ENCODE measurements at regions not wholly inside any gene's neighbourhood (a gene's known extent, or its start where the extent isn't known, plus 50 kb on each side); places are given as distances from the start of the nearest gene placed in this dataset.

DNA sequence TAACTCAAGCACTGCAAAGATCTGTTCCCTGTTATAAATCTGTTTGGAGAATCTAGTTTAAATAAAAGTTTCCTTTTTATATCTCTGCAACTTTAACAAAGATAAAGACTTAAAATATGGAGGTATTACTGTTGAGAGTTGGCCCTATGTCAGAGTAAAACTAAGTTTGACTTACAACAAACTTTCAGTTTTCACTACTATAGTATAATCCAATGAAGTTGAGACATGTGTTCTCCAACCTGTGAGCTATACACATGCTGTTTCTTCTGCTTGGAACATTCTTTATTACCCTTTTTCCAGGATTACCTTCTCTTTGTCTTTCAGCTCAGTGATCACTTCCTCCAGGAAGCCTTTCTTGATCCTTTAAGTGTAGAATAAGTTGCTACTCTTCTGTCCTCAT, 1109.3 kb downstream of the MAT2B start:
- Histone ChIP-seq H3K36me3 (ENCODE audit: control insufficient read depth in 1 of 2, insufficient read depth in 2 of 2, low read length in 1 of 2) (no peaks in the 10 kb centered on the region), H3K4me1 (ENCODE audit: control insufficient read depth in 1 of 2, insufficient read depth in 2 of 2, low read length in 2 of 2) (no peaks in the 10 kb centered on the region), H3K27me3 (ENCODE audit: control insufficient read depth in 1 of 2, insufficient read depth in 2 of 2, low read length in 1 of 2) (no peaks in the 10 kb centered on the region), H3K4me3 (ENCODE audit: low read length in 2 of 2) (no peak overlapping the region), H3K27ac (ENCODE audit: low read depth in 1 of 2, low read length in 2 of 2) (no peak overlapping the region), H3K9me3 (ENCODE audit: control insufficient read depth, low read length) (no peaks in the 10 kb centered on the region)
- intact Hi-C loops (cut with DNase I), result no loop called here
- ATAC-seq (ENCODE audit: low FRiP score), result no peak
- no peak for DNase-seq

DNA sequence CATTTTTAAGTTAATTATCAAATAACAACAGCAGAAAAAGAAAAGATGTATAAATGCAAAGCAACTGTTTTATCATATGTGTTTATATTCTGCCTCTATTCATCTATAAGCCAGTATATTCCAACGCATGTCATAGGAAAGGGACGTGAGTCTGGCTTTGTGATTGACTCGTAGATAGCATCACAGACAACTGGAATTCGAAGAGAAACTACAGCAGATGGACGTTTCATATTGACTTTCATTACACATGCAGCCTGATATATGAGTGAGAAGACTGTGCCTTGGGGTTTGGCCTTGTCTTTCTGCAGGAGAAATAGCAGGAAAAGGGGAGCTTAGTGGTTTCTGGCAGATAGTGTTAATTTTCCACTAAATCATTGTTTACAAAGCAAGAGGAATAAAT, 1111.9 kb downstream of the MAT2B start:
- H3K27ac ChIP-seq (ENCODE audit: low read depth in 1 of 2, low read length in 2 of 2), result no peak overlapping the region
- peaks cover under 1% of the 10 kb centered on the region for H3K9me3 ChIP-seq (ENCODE audit: control insufficient read depth, low read length)
- H3K4me3 ChIP-seq (ENCODE audit: low read length in 2 of 2), result no peak overlapping the region
- ATAC-seq (ENCODE audit: low FRiP score), result no peak
- no peaks in the 10 kb centered on the region for H3K36me3 ChIP-seq (ENCODE audit: control insufficient read depth in 1 of 2, insufficient read depth in 2 of 2, low read length in 1 of 2)
- no peaks in the 10 kb centered on the region for H3K27me3 ChIP-seq (ENCODE audit: control insufficient read depth in 1 of 2, insufficient read depth in 2 of 2, low read length in 1 of 2)
- DNase-seq, result no peak
- no peaks in the 10 kb centered on the region for H3K4me1 ChIP-seq (ENCODE audit: control insufficient read depth in 1 of 2, insufficient read depth in 2 of 2, low read length in 2 of 2)
- intact Hi-C loops (cut with DNase I), result no loop called here
- WGBS, 2 donors, result 52 to 59% methylated on average over 5 of the region's 5 CpGs

DNA sequence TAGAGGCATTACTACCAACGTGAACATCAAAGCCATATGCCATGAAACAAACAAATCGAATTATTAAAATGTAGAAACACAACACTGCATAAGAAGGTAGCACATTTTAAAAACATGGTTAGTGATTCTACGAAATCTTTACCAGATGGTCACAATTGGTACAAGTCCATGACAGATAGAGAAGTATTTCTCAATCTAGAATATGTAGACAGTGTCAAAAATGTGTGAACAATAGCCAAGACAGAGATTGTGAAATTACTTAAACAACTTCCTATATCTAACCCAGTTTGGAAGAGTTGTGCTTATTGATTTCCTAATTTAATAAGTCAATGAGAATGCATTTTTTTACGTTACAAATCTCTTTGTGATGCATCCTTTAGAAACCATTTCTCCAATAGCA, 1121.6 kb downstream of the MAT2B start:
- 70 to 74% methylated on average over 4 of the region's 4 CpGs for WGBS, 2 donors
- ATAC-seq (ENCODE audit: low FRiP score) (no peak), DNase-seq (no peak)
- intact Hi-C loops (cut with DNase I), result no loop called here
- Histone ChIP-seq H3K4me1 (ENCODE audit: control insufficient read depth in 1 of 2, insufficient read depth in 2 of 2, low read length in 2 of 2) (no peaks in the 10 kb centered on the region), H3K4me3 (ENCODE audit: low read length in 2 of 2) (no peak overlapping the region), H3K27ac (ENCODE audit: low read depth in 1 of 2, low read length in 2 of 2) (no peak overlapping the region), H3K36me3 (ENCODE audit: control insufficient read depth in 1 of 2, insufficient read depth in 2 of 2, low read length in 1 of 2) (no peaks in the 10 kb centered on the region), H3K9me3 (ENCODE audit: control insufficient read depth, low read length) (peaks cover 2% of the 10 kb centered on the region), H3K27me3 (ENCODE audit: control insufficient read depth in 1 of 2, insufficient read depth in 2 of 2, low read length in 1 of 2) (no peaks in the 10 kb centered on the region)

DNA sequence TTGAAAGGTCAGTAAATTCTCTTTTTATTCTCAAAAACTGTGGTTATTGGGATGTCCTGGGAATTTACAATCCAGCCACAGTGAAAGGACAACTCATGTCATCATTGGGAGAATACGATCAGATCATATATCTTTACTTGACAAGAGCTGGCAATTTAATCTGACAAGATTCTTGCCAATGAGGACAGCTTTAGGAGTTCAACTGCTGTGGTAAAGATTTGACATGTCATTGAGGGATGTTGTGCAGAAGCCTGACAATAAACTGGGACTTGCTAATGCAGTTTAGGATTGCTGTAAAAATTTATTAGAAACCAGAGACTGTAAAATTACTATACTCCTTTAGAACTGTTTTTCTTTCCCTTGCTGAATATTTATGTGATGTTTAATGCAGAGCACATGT, 1131.0 kb downstream of the MAT2B start:
- Histone ChIP-seq H3K27ac (ENCODE audit: low read depth in 1 of 2, low read length in 2 of 2) (no peak overlapping the region), H3K27me3 (ENCODE audit: control insufficient read depth in 1 of 2, insufficient read depth in 2 of 2, low read length in 1 of 2) (no peaks in the 10 kb centered on the region), H3K9me3 (ENCODE audit: control insufficient read depth, low read length) (no peaks in the 10 kb centered on the region), H3K36me3 (ENCODE audit: control insufficient read depth in 1 of 2, insufficient read depth in 2 of 2, low read length in 1 of 2) (no peaks in the 10 kb centered on the region), H3K4me3 (ENCODE audit: low read length in 2 of 2) (no peak overlapping the region), H3K4me1 (ENCODE audit: control insufficient read depth in 1 of 2, insufficient read depth in 2 of 2, low read length in 2 of 2) (no peaks in the 10 kb centered on the region)
- intact Hi-C loops (cut with DNase I), result no loop called here
- ATAC-seq (ENCODE audit: low FRiP score) (no peak), DNase-seq (no peak)
- WGBS, 2 donors, result 29 to 41% methylated on average over 1 of the region's 1 CpG

DNA sequence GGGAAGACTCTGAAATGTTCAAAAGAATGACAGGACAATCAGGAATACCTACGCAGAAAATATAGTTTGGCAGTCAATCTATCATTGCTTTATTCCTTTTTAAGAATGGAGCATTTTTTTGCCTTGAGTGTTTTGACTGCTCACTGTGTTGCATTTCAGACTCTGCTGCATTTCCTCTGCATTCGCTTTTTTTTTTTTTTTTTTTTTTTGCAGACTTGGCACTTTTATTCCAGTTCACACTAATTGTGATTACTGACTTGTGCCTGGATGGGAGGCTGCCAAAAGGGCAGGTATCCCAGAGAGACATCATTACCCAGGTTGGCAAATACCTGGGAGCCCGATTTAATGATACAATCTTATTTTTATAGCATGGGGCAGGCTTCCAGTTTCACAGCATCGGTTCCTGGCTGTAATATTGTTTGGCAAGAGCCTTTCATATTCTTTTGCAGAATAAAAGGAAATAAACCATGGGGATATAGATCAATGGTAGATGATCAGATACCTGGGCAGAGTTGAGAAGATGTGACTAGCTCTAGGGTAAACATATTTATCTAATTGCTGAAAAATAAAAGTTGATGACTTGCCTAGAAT, 1132.6 kb downstream of the MAT2B start:
- no peak for ATAC-seq (ENCODE audit: low FRiP score)
- DNase-seq, result no peak
- H3K36me3 ChIP-seq (ENCODE audit: control insufficient read depth in 1 of 2, insufficient read depth in 2 of 2, low read length in 1 of 2), result no peaks in the 10 kb centered on the region
- no peaks in the 10 kb centered on the region for H3K27me3 ChIP-seq (ENCODE audit: control insufficient read depth in 1 of 2, insufficient read depth in 2 of 2, low read length in 1 of 2)
- no peak overlapping the region for H3K27ac ChIP-seq (ENCODE audit: low read depth in 1 of 2, low read length in 2 of 2)
- H3K4me1 ChIP-seq (ENCODE audit: control insufficient read depth in 1 of 2, insufficient read depth in 2 of 2, low read length in 2 of 2), result no peaks in the 10 kb centered on the region
- H3K4me3 ChIP-seq (ENCODE audit: low read length in 2 of 2), result no peak overlapping the region
- intact Hi-C loops (cut with DNase I), result no loop called here
- no peaks in the 10 kb centered on the region for H3K9me3 ChIP-seq (ENCODE audit: control insufficient read depth, low read length)
- WGBS, 2 donors, result 62 to 71% methylated on average over 4 of the region's 4 CpGs

DNA sequence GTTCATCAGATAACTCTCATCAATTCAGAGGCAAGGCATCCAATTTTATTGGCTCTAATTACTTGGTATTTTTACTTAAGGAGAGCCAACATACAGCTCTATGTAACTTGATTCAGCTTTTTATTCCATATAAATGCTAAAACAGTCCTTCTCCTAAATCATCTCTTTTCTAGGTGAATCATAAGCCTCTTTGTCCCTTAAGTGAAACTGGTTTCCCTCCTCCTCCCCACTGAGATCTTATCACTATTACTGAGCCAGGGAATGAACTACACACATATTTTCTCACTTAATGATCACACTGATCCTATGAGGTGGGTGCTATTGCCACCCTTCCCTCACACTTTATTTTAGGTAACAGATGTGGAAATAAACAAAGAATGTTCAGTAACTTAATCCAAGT, 1143.8 kb downstream of the MAT2B start:
- DNase-seq (no peak), ATAC-seq (ENCODE audit: low FRiP score) (no peak)
- H3K4me3 ChIP-seq (ENCODE audit: low read length in 2 of 2), result no peak overlapping the region
- H3K4me1 ChIP-seq (ENCODE audit: control insufficient read depth in 1 of 2, insufficient read depth in 2 of 2, low read length in 2 of 2), result no peaks in the 10 kb centered on the region
- intact Hi-C loops (cut with DNase I), result no loop called here
- no peaks in the 10 kb centered on the region for H3K27me3 ChIP-seq (ENCODE audit: control insufficient read depth in 1 of 2, insufficient read depth in 2 of 2, low read length in 1 of 2)
- H3K36me3 ChIP-seq (ENCODE audit: control insufficient read depth in 1 of 2, insufficient read depth in 2 of 2, low read length in 1 of 2), result no peaks in the 10 kb centered on the region
- H3K27ac ChIP-seq (ENCODE audit: low read depth in 1 of 2, low read length in 2 of 2), result no peak overlapping the region
- no peaks in the 10 kb centered on the region for H3K9me3 ChIP-seq (ENCODE audit: control insufficient read depth, low read length)

DNA sequence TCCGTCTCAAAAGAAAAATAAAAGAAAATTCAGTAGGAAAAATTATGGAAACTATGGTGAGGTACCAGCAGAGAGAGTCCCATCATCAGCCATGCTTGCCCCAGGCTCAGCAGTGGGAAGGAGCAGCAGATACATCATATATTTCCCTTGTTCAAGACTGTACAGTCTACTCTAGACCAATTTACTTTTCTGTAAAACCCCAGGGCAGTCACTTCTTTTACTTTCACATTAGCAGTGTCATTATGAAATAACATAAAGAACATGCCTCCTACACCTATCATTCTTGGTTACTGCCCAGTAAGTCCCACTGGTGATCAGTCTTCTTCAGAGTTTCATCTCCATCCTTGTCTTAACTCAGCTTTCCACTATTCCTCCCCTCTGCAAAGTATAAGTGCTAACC, 1145.0 kb downstream of the MAT2B start:
- no peaks in the 10 kb centered on the region for H3K4me1 ChIP-seq (ENCODE audit: control insufficient read depth in 1 of 2, insufficient read depth in 2 of 2, low read length in 2 of 2)
- ATAC-seq (ENCODE audit: low FRiP score), result no peak
- WGBS, 2 donors, result 82 to 84% methylated on average over 1 of the region's 1 CpG

DNA sequence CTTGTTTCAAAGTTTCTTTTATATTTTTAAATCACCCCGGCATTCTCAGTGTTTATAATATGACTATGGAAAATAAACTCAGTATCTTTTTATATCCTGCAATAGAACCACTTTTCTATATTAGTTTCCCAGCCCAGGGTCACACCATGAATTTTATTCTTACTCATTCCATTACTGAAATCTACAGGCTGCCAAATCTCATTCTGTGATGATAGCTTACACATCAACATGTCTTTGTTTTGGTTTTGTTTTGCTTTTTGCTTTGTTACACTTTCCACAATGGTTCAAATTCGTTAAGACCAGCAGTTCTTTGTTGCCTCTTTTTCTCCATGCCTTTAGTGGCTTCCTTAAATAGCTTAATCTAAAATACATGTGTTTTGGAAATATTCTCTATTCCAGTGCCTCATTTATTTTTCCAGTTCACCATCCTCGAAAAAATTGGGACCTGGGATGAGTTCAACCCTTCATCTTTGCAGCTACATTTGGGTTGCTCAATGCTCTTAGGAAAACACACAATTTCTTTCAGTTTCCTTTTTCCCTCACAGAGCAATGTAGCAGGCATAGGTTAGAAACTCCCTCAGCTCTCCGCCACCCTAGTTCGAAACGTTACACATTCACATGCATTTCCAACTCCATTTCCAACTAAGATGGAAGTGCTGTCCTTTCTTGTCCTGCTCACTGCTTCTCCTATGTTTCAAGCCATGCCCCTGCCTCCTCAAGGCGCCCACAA, 1146.3 kb downstream of the MAT2B start:
- H3K27ac ChIP-seq (ENCODE audit: low read depth in 1 of 2, low read length in 2 of 2), result no peak overlapping the region
- H3K4me3 ChIP-seq (ENCODE audit: low read length in 2 of 2), result no peak overlapping the region
- 71% methylated on average over 7 of the region's 7 CpGs for WGBS, 2 donors

More for the DNA sequence above, 1145.0 kb downstream of the MAT2B start:
- H3K36me3 ChIP-seq (ENCODE audit: control insufficient read depth in 1 of 2, insufficient read depth in 2 of 2, low read length in 1 of 2), result no peaks in the 10 kb centered on the region
- no peak overlapping the region for H3K27ac ChIP-seq (ENCODE audit: low read depth in 1 of 2, low read length in 2 of 2)
- no peak for DNase-seq
- no peaks in the 10 kb centered on the region for H3K9me3 ChIP-seq (ENCODE audit: control insufficient read depth, low read length)
- no peaks in the 10 kb centered on the region for H3K27me3 ChIP-seq (ENCODE audit: control insufficient read depth in 1 of 2, insufficient read depth in 2 of 2, low read length in 1 of 2)
- intact Hi-C loops (cut with DNase I), result no loop called here
- H3K4me3 ChIP-seq (ENCODE audit: low read length in 2 of 2), result no peak overlapping the region

DNA sequence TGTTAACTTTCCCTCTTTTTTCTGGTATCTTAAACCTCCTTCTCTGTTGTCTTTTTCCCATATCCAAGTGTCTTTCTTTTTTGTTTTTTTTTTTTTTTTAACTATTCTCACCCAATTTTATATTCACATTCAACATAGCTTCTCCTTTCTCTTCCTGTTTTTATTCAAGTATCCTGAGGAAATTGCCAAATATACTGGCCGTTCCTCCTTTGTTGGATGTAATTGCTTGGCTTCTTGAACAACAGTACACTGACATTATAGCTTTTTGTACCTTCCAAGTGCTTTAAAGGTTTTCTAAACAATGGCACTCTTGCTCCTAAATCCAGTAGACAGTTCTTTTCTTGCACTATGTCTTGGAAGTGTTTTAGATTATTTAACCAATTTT, 1146.8 kb downstream of the MAT2B start:
- no peak for ATAC-seq (ENCODE audit: low FRiP score)
- WGBS, 2 donors, result 77 to 81% methylated on average over 1 of the region's 1 CpG
- intact Hi-C loops (cut with DNase I), result no loop called here

More for the DNA sequence above, 1146.3 kb downstream of the MAT2B start:
- intact Hi-C loops (cut with DNase I), result no loop called here
- Histone ChIP-seq H3K9me3 (ENCODE audit: control insufficient read depth, low read length) (no peaks in the 10 kb centered on the region), H3K27me3 (ENCODE audit: control insufficient read depth in 1 of 2, insufficient read depth in 2 of 2, low read length in 1 of 2) (no peaks in the 10 kb centered on the region), H3K4me1 (ENCODE audit: control insufficient read depth in 1 of 2, insufficient read depth in 2 of 2, low read length in 2 of 2) (no peaks in the 10 kb centered on the region), H3K36me3 (ENCODE audit: control insufficient read depth in 1 of 2, insufficient read depth in 2 of 2, low read length in 1 of 2) (no peaks in the 10 kb centered on the region)
- DNase-seq, result no peak
- ATAC-seq (ENCODE audit: low FRiP score), result no peak

More for the DNA sequence above, 1146.8 kb downstream of the MAT2B start:
- H3K4me1 ChIP-seq (ENCODE audit: control insufficient read depth in 1 of 2, insufficient read depth in 2 of 2, low read length in 2 of 2), result no peaks in the 10 kb centered on the region
- no peaks in the 10 kb centered on the region for H3K27me3 ChIP-seq (ENCODE audit: control insufficient read depth in 1 of 2, insufficient read depth in 2 of 2, low read length in 1 of 2)
- no peak overlapping the region for H3K27ac ChIP-seq (ENCODE audit: low read depth in 1 of 2, low read length in 2 of 2)
- no peak for DNase-seq
- no peaks in the 10 kb centered on the region for H3K36me3 ChIP-seq (ENCODE audit: control insufficient read depth in 1 of 2, insufficient read depth in 2 of 2, low read length in 1 of 2)
- no peaks in the 10 kb centered on the region for H3K9me3 ChIP-seq (ENCODE audit: control insufficient read depth, low read length)
- H3K4me3 ChIP-seq (ENCODE audit: low read length in 2 of 2), result no peak overlapping the region

Measured in aorta (tissue), 5 donors.